Smooth muscle cell (in vitro differentiated cells): ENCODE measurements at regions not wholly inside any gene's neighbourhood (a gene's known extent, or its start where the extent isn't known, plus 50 kb on each side); places are given as distances from the start of the nearest gene placed in this dataset.
"Not testable (repeated sequence)": the region's sequence is repeated elsewhere in the genome, so short reads cannot be mapped to it uniquely, and the experiment has no call there.

ENCODE experiments used
- DNase-seq: peaks from one replicate; lab custom pipeline; 2025; ENCODE audit not compliant: unreplicated experiment; lab: John Stamatoyannopoulos, UW
- H2AFZ ChIP-seq: fragments of 200-600 bp; sonication (generic); 2 replicates; pipeline ENCODE4 v1.6.0; 2016; ENCODE audit warnings: antibody characterized with exemption, low read depth, mild to moderate bottlenecking
- H3F3A ChIP-seq: fragments of 200-600 bp; sonication (generic); 2 replicates; pipeline ENCODE4 v1.6.0; 2017; ENCODE audit warnings: antibody characterized with exemption, low read depth
- H3K27ac ChIP-seq: fragments of 200-600 bp; sonication (generic); 2 replicates; pipeline ENCODE4 v1.5.1; 2016; ENCODE audit warnings: low read depth, mild to moderate bottlenecking
- H3K27me3 ChIP-seq: fragments of 200-600 bp; sonication (generic); 2 replicates; pipeline ENCODE4 v1.6.1; 2016; ENCODE audit warnings: low read depth, mild to moderate bottlenecking
- H3K36me3 ChIP-seq: fragments of 200-600 bp; sonication (generic); 2 replicates; pipeline ENCODE4 v1.5.1; 2016; ENCODE audit warnings: low read depth
- H3K4me1 ChIP-seq: fragments of 200-600 bp; sonication (generic); 2 replicates; pipeline ENCODE4 v1.5.1; 2016; ENCODE audit warnings: low read depth
- H3K4me2 ChIP-seq: fragments of 200-600 bp; sonication (generic); 2 replicates; pipeline ENCODE4 v1.6.0; 2016; ENCODE audit warnings: mild to moderate bottlenecking
- H3K4me3 ChIP-seq: fragments of 200-600 bp; sonication (generic); 2 replicates; pipeline ENCODE4 v1.5.1; 2016; ENCODE audit warnings: mild to moderate bottlenecking
- H3K79me2 ChIP-seq: fragments of 200-600 bp; sonication (generic); 2 replicates; pipeline ENCODE4 v1.6.0; 2016; ENCODE audit warnings: low read depth, mild to moderate bottlenecking
- H3K9ac ChIP-seq: fragments of 200-600 bp; sonication (generic); 2 replicates; pipeline ENCODE4 v1.6.0; 2016; ENCODE audit warnings: low read depth
- H3K9me3 ChIP-seq: fragments of 200-600 bp; sonication (generic); replicated peaks from 2 replicates; pipeline ENCODE4 v1.5.1; 2016; ENCODE audit warnings: low read depth
- H4K20me1 ChIP-seq: fragments of 200-600 bp; sonication (generic); 2 replicates; pipeline ENCODE4 v1.6.0; 2016; ENCODE audit warnings: low read depth
- WGBS: methylation state at CpG from one replicate; pipeline ENCODE4 v1.1.7; 2016; ENCODE audit warnings: low lambda C conversion rate; 5-methylcytosine and 5-hydroxymethylcytosine counted together
- TF ChIP-seq, protein P1 (sequence below): fragments of 200-600 bp; sonication (generic); IDR thresholded peaks from 2 replicates; pipeline ENCODE4 v1.5.1; 2017; ENCODE audit warnings: borderline replicate concordance, mild to moderate bottlenecking, antibody characterized with exemption; ENCODE audit not compliant: insufficient read depth, poor library complexity, severe bottlenecking

DNA sequence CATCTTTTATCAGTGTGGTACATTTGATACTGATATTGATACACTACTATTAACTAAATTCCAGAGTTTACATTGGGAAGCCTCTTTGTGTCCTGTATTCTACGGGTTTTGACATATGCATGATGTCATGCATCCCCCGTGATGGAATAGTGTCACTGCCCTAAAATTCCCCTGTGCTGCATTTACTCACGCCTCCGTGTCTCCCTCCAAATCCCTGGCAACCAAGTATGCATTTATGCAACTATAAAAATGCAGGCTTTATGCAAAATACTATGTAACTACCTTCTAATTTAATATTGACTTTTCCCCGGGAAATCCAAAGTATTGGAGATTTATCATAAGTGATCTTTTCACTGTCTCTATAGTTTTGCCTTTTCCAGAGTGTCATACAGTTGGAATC lies 453.7 kb upstream of the RUNX1 start:
- Histone ChIP-seq H3F3A (peaks cover 8% of the 10 kb centered on the region), H3K9me3 (no peaks in the 10 kb centered on the region), H2AFZ (peak overlapping the region; percentile 60), H3K4me3 (no peak overlapping the region), H3K27ac (peak overlapping the region; percentile 80), H3K36me3 (no peaks in the 10 kb centered on the region), H3K27me3 (no peaks in the 10 kb centered on the region), H4K20me1 (no peaks in the 10 kb centered on the region), H3K79me2 (no peaks in the 10 kb centered on the region), H3K9ac (peak overlapping the region; percentile 46), H3K4me2 (peak overlapping the region; percentile 62), H3K4me1 (peaks cover 15% of the 10 kb centered on the region)
- TF ChIP-seq, protein P1, sequence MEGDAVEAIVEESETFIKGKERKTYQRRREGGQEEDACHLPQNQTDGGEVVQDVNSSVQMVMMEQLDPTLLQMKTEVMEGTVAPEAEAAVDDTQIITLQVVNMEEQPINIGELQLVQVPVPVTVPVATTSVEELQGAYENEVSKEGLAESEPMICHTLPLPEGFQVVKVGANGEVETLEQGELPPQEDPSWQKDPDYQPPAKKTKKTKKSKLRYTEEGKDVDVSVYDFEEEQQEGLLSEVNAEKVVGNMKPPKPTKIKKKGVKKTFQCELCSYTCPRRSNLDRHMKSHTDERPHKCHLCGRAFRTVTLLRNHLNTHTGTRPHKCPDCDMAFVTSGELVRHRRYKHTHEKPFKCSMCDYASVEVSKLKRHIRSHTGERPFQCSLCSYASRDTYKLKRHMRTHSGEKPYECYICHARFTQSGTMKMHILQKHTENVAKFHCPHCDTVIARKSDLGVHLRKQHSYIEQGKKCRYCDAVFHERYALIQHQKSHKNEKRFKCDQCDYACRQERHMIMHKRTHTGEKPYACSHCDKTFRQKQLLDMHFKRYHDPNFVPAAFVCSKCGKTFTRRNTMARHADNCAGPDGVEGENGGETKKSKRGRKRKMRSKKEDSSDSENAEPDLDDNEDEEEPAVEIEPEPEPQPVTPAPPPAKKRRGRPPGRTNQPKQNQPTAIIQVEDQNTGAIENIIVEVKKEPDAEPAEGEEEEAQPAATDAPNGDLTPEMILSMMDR = no peak
- 32% methylated on average over 5 of the region's 5 CpGs for WGBS
- DNase-seq = no peak

DNA sequence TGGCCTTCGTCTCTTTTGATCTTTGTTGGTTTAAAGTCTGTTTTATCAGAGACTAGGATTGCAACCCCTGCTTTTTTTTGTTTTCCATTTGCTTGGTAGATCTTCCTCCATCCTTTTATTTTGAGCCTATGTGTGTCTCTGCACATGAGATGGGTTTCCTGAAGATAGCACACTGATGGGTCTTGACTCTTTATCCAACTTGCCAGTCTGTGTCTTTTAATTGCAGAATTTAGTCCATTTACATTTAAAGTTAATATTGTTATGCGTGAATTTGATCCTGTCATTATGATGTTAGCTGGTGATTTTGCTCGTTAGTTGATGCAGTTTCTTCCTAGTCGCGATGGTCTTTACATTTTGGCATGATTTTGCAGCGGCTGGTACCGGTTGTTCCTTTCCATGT lies 448.4 kb upstream of the RUNX1 start:
- H3K79me2 ChIP-seq, H3K27ac ChIP-seq, H3F3A ChIP-seq, H3K4me3 ChIP-seq, H3K27me3 ChIP-seq, H2AFZ ChIP-seq, H3K4me2 ChIP-seq, H3K9ac ChIP-seq, H3K4me1 ChIP-seq, H4K20me1 ChIP-seq, H3K36me3 ChIP-seq, DNase-seq, H3K9me3 ChIP-seq: not testable (repeated sequence)
- 92% methylated on average over 3 of the region's 7 CpGs for WGBS

DNA sequence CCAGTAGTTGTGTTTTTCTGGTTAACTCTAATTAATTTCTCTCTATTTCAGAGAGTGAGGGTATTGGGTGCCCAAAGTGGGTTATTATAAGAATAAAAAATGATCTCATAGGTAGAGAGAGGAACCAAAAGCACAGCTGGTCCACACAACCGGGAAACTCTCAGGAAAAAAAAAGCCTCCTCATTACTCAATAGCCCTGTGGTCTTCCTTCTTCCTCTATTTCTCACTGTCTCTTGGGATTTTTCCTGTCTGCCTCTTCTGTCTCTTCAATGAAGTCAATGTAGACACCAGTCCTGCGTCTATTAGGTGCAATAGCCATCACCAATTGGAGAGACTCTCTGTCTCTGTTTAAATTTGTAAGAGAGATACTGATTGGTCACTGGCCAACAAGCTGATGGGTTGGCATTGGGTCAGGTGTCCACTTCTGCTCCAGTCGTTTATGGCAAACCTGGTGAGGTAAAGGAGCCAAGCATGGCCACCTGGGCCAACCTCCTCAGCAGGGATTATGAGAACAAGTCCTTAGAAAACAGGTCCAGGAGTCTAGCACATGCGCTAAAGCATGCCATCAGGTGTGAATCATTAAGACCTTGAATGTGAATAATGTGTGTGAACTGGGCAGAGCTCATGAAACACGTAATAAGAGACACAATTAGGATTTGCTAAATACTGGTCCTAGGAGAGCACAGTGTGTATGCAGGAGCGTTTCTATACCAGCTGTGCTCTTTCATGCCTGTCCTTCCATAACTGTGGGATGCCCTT lies 443.0 kb upstream of the RUNX1 start:
- Histone ChIP-seq H3K36me3 (no peaks in the 10 kb centered on the region), H3K4me1 (no peaks in the 10 kb centered on the region), H3K27ac (no peak overlapping the region), H2AFZ (no peak overlapping the region), H3K9ac (no peak overlapping the region), H4K20me1 (no peaks in the 10 kb centered on the region), H3K4me3 (no peak overlapping the region), H3K27me3 (no peaks in the 10 kb centered on the region), H3K79me2 (no peaks in the 10 kb centered on the region), H3K4me2 (no peak overlapping the region), H3F3A (no peaks in the 10 kb centered on the region), H3K9me3 (no peaks in the 10 kb centered on the region)
- 85% methylated on average over 6 of the region's 6 CpGs for whole genome bisulfite sequencing
- TF ChIP-seq, protein P1 = no peak
- no peak for DNase-seq

DNA sequence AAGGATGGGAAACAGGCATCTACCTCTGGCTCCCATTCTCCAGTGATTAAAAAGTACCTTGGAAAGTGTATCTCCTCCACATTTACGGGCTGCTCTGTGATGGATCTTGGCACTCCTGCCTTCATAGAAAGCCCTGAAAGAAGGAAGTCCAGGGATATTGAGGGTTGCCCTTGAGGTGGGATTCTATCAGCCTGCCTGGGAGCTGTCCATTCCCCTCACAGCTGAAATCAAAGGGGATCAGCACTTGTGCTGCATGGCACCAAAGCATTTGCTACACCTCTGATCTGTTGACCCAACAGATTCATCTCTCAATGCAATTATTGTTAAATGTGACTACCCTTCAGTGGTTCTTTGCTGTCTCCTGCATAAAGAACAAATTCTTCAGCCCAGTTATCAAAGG lies 442.0 kb upstream of the RUNX1 start:
- DNase-seq = no peak

More for the DNA sequence above, 442.0 kb upstream of the RUNX1 start:
- TF ChIP-seq, protein P1 = no peak
- Histone ChIP-seq H3K27ac (no peak overlapping the region), H3K9me3 (no peaks in the 10 kb centered on the region), H3K4me2 (no peak overlapping the region), H3K4me1 (no peaks in the 10 kb centered on the region), H3K36me3 (no peaks in the 10 kb centered on the region), H4K20me1 (no peaks in the 10 kb centered on the region), H3K27me3 (no peaks in the 10 kb centered on the region), H3K79me2 (no peaks in the 10 kb centered on the region), H3K4me3 (no peak overlapping the region), H3F3A (no peaks in the 10 kb centered on the region), H3K9ac (no peak overlapping the region), H2AFZ (no peak overlapping the region)
- WGBS = 89% methylated on average over 1 of the region's 1 CpG
